ENCODE measurements at regions not wholly inside any gene's neighbourhood (a gene's known extent, or its start where the extent isn't known, plus 50 kb on each side); places are given as distances from the start of the nearest gene placed in this dataset.

- no peak for TF ChIP-seq EZH2 (IDR thresholded peaks at IDR 0.05)
- TF ChIP-seq CTCF (IDR thresholded peaks at IDR 0.05): no peak
Observed at GRCh38 chr20:60535211-60535610, 577.0 kb downstream of the CDH26 start.
